HG03469 (cell line): ENCODE measurements at regions not wholly inside any gene's neighbourhood (a gene's known extent, or its start where the extent isn't known, plus 50 kb on each side); places are given as distances from the start of the nearest gene placed in this dataset.
"Not testable (repeated sequence)": the region's sequence is repeated elsewhere in the genome, so short reads cannot be mapped to it uniquely, and the experiment has no call there.

ENCODE experiments used
- ATAC-seq: cut with Tn5 transposase; IDR thresholded peaks from one replicate; pipeline ENCODE4 v1.9.1; 2021; ENCODE audit warnings: mild to moderate bottlenecking, moderate library complexity, moderate number of reproducible peaks; ENCODE audit not compliant: unreplicated experiment

DNA sequence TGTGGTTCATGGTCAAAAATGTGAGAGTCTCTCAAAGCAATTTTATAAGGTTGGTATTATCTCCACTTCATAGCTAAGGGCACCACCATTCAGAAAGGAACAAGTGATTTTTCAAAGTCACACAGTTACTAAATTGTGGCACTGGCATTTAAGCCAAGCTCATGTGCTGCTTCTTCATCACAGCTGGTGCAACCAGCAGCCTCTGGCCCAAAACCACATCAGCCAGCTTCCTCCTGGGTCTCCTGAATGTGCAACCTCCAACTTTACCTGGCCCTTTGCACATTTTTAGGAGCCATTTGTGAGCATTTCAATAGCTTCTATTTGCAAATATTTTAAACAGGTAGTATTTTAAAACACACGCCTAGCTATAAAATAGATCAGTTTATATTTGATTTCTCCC lies 293.7 kb downstream of the BCL11A start:
- ATAC-seq: no peak

DNA sequence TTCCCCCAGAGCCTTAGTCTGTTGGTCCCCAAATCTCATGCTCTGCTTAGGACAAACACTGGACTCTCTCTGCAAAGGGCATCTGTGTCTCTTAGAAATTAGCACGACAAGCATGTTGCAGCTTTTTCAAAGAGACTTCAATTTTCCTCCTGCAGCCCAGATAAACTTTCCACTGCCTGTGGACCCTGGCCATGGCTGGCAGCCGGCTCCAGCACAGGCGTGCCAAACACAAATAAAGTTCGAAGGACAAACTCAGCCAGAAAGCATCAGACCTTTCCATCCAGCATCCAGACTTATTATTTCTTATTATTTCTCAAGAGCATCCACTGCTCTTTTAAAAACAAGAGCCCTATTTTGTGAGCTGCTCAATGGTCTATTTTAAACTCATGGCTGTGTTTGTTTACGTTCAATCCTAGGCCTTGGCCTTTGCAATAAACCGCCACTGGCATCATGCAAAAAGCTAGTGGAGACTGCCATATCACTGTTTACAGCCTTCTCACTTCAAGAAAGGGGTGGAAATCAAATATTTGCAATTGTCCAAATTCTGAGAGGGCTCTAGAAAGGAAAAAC lies 300.8 kb downstream of the BCL11A start:
- no peak for ATAC-seq

DNA sequence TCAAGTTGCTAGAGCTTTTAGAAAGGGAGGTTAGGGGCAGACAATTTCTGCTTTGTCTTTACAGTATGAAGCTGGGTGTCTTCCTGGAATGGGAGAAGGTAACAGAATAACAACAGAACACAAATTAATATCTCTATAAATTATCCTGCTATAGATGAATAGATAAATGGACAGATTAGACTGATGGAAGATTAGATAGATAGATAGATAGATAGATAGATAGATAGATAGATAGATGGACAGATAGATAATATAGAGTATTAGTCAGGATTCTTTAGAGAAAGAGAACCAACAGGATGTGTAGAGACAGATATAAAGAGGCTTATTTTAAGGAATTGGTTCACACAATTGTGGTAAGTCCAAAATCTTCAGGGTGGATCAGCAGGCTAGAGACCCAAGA lies 302.2 kb downstream of the BCL11A start:
- no peak for ATAC-seq

DNA sequence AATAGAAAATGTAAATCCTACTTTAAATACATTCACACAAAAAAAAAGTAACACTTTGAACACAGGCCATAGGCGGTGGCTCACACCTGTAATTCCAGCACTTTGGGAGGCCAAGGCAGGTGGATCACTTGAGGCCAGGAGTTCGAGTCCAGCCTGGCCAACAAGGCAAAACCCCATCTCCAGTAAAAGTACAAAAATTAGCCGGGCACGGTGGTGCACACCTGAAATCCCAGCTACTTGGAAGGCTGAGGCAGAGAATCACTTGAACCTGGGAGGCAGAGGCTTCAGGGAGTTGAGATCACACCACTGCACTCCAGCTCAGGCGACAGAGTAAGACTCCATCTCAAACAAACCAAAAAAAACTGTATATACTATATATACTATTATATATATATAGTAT lies 303.6 kb downstream of the BCL11A start:
- no peak for ATAC-seq

DNA sequence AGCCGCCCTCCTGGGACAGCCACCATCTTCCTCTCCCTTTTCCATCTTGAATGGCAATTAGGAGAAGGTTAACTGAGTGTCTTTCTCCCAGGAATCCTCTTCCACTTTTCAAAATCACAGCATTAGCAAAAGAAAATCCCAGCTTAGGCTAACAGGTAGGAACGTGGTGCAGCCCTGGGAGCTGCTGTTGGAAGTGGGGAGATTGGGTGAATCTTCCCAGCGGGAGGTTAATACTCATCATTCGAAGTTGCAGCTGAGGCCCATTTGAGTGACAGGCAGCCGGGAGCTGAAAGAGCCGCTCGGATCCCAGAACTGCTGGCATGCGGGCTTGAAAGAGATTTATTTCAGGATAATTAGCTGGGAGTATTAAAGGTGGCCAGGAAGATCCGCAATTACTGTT lies 306.0 kb downstream of the BCL11A start:
- no peak for ATAC-seq

DNA sequence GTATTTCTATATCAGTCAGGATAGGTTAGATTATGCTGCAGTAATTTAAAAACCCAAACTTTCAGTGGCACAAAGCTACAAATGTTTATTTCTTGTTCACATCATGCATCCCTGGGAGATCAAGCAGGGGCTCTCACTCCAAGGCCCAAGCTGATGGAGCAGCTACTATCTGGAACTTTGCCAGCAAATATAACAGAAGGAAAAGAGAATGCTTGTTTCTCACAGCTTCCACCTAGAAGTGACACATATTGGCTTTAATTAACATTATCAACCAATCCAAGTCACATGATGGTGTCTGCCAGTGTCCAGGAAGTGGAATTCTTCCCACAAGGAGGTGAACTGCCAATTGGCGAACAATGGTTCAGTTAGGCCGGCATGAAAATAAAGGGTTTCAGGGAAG lies 306.9 kb downstream of the BCL11A start:
- no peak for ATAC-seq

DNA sequence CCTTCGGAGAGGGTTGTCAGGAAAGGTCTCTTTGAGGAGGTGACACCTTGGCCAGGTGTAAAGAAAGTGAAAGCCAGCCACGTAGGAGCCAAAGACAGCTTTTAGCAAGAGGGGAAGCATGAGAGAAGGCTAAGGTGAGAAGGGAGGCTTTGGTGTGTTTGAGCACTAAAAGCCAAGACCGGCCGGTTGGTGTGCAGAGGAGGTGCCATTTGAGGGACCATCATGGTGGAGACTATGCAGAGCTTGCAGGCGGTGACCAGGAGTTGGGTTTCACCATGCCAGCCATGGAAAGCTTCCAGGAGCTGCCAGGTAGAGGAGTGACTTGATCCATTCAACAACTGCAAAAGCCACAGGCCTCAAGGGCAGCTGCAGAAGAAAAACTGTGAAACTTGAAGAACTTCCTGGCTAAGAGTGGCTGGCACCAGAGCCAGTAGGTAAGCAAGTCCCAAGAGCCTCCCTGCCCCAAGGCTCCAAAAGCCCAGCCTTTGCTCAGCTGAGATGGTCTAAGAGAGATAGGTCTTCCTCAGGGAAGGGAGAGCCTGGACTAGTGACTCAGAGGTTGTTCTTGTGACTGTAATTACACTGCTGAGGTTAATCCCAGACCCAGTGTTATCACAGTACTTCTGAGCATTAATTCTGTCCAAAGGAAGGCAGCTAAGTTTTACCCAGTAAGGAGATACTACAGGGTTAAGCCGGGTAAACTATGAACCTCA lies 319.0 kb downstream of the BCL11A start:
- no peak for ATAC-seq

DNA sequence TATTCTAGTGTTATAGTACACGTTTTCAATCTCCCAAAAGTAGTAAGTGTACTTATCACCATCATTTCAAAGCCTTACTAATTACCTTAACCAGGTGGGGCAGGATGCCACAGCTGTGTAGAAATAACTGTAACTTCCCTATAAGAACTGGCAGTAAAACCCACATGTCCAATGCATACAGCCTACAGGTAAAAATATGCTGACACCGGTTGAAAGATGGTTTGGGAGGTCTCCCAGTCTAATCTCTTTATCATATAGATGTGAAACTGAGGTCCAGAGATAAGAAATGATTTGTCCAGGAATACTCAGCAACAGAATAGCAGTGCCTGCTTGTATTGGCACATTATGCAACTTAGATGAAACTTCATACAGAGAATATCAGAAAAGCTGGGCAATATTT lies 322.9 kb downstream of the BCL11A start:
- ATAC-seq: no peak

DNA sequence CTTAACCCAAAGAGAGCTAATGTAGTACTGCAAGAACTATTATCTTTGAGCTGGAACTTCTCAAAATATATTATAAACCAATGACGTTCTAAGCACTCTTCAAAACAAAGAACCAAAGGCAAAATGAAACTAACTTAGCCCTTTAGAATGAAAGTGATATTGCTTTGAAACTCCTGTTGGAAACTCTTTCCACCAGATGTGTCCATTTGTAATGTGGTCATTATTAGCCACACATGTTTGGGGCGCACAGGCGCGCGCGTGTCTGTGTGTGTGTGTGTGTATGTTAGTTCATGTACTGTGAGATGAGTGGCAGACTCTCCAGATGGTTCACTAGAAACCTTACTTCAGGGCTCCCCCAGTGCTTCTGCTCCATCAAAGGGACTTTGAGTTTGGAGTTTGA lies 323.4 kb downstream of the BCL11A start:
- no peak for ATAC-seq

DNA sequence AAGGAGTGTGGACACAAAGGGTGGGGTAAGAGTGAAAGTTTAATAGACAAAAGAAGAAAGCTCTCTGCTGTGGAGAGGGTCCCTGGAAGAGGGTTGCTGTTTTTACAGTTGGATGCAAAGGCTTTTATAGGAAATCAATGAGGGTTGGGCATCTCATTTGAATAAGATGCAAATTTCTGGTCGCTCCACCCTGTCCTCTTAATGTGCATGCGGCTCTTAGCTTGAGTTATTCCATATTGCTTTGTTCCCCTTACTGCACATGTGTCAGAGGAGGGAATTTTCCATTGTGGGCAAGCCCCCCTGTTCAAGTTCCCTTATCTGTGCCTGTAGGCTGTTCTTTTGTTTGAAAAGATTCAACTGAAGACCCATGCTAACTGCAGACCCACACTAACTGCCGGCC lies 326.5 kb downstream of the BCL11A start:
- ATAC-seq: no peak

DNA sequence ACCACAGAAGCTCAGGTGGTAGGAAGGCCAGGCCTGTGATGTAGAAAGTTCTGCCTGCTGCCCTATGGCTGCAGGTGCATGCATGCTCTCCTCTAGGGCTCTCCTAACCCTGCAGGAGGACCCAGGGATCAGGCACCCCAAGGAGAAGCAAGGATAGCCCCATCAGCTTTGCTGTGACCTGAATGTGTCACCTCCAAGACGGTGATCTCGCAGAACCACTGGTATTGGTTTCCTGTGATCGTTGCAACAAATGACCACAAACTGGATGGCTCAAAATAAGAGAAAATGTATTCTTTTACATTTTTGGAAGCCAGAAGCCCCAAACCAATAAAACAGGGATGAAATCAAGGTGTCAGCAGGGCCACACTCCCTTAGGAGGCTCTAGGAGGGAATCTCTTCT lies 327.3 kb downstream of the BCL11A start:
- ATAC-seq: no peak

DNA sequence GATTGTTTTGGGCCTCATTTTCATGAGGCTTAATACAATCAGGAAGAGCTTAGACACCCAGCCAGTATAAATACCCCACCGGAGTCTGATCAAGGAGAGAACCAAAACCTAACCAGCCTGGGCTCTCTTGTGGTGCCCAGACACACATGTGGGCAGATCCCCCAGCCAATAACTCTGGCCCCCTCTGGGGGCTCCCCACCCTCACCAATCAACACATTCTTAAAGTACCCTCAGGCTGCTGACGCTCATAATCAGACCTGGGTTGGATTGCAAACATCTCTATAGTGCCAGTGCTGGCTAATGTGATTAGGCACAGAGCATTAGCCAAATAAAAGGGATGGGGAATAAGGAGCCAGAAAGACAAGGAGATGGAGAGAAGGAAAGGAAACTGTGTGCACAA lies 329.6 kb downstream of the BCL11A start:
- ATAC-seq: no peak

DNA sequence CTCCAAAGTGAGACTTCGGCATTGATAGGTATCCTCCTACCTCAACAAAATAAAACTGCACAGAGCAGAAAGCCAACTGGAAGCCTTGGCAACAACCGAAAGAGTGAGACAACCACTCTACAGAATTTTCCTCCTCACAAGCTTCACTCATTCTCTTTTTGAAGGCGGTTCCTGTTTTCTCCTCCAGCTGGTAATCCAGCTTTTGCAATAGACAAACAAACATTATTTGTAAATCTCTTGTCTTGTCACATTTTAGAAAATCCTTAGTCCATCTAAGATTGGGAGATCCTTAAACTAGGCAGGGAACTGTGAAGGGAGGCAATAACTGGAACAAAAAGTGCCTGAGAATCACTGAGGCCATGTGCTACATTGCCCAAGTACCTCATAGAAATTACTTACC lies 332.4 kb downstream of the BCL11A start:
- ATAC-seq: no peak

DNA sequence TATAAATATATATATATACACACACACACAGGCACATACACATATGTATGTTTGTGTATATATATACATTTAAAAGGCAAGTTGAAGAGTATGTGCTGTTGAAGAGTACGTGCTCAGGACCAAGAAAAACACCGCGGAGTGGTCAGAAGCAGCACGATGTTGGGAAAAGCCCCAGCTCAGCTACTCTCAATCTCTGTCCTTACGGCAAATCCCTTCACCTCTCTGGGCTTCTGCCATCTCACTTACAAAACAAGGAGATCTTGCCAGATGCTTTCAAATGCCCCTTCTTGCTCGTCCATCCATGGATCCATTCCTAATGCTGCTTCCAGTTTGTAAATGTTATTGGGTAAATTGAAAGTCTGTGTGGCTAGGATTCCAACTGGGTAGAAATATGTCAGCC lies 333.9 kb downstream of the BCL11A start:
- ATAC-seq: no peak

DNA sequence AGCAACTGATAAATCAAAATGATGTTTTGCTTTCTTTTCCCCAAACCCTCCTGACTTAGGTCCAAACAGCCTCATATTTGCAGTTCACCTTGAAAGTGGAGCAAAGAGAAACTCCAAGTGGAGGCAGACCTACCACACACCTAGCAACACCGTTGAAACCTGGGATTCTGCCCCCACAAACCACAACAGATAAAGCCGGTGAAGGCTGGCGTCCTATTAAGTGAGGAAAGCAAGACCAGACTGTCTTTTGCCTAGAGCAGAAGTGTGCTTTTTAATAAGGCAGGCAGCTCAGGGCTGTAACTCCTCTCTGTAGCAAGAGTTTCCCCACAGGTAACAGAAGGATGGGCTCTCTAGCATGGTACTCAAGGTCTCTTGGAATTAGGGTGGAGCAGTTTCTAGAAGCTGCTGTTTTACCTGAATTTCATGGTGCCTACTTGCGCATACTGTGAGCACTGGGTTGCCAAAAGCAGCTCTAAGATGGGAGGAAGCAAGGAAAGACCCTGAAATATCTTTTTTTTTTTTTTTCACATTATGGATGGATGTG lies 336.9 kb downstream of the BCL11A start:
- ATAC-seq: no peak

DNA sequence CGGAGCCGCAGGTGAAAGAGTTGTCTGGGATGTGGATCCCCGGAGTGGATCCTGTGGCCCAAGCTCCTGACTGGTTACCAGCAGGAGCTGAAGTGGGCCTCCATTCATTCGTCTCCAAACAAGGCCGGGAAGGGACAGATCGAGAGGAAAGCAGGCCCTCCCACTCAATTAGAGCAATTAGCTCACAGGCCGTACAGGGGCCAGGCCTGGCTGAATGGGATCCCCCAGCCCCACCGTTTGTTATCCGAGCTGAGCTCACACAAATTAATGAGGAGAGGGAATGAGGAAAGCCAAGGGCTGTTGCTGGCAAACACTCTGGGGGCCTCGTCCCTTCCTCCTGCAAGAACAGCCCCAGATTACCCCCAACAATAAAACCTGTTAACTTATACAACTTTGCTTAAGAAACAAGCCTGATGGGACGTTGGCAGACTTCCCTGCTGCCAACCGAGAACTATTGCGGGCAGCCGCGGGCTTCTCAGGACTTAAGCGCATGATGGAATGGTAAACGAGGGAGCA lies 338.0 kb downstream of the BCL11A start:
- ATAC-seq: no peak

DNA sequence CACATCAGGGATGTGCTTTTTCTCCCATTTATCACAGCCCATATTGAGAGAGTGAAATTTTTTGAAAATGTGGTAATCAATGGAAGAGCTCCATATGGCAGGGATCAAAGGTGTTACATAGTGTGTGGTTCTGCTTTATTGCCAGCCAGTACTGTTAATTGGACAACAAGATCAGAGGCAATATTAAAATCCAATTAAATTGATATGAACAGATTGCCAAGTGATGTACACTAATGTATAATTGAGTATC lies 338.9 kb downstream of the BCL11A start:
- no peak for ATAC-seq

DNA sequence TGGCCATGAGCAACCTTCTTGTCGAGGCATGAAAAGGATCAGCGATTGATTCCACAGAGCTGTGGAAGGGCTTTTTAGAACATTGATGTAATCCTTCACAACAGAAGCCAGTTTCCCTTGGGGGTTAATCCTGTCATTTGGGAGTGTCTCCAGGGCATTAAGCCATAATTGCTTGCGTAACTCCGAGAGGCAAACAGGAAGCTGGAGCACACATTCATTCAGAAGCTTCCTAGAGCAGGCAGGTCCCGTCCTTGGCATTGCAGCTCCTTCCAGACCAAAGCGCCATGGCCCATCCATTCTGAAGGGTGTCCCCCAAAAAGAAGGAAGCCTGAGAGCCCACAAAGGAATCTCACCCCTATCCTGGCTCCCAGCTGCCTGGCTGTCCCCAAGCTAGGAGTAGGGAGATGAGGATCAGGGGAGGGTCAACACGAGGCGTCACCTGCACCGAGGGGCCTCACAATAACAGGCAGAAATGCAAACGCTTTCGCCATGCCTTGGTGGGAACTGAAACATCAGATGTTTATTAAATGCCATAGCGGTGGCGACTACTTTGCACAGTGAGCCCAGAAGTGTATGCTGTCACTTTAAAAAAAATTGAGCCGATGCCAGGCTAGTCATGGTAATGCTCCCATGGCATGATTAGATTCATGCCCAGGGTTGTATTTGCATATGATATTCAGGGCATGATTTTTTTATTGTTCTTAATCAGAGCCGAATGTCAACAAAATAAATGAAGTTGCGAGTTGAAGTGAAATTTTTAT lies 339.4 kb downstream of the BCL11A start:
- no peak for ATAC-seq

DNA sequence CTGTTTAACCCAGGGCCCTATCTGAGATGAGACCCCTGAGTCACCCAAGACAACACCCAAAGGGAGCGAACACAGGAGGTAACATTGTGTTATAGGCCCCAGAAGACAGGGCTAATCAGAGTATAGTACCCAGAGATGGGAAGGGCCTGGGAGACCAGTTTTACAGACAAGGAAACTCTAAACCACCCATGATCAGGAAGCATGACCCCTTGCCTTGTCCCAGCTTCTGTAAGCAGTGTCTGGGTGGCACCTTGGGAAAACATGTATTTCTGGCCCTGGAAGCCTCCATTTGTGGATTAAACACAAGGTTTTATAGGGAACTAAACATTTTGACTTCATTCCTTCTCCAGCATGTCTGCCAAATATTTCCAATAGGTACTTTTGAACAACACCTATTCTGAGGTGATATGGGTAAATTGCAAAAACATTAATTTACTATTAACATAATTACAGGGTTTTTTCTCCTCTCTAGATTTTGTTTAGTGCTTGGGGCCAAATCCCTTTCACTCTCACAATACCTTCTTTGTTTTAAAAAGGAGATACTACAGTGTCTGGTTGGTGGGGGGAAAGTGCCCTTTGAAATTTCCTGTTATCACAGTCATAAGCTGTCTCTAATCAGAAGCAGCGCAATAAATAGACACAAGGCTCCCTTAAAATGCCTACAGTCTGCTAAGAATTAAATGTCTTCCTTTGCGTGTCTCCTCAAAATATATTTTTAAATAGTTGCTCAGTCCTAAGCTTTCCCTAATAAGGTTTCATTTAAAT lies 341.1 kb downstream of the BCL11A start:
- ATAC-seq: no peak

DNA sequence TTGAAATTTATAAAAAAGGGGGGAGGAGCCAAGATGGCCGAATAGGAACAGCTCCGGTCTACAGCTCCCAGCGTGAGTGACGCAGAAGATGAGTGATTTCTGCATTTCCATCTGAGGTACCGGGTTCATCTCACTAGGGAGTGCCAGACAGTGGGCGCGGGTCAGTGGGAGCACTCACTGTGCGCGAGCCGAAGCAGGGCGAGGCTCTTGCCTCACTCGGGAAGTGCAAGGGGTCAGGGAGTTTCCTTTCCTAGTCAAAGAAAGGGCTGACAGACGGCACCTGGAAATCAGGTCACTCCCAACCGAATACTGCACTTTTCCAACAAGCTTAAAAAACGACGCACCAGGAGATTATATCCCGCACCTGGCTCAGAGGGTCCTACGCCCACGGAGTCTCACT lies 364.4 kb downstream of the BCL11A start:
- not testable (repeated sequence) for ATAC-seq

DNA sequence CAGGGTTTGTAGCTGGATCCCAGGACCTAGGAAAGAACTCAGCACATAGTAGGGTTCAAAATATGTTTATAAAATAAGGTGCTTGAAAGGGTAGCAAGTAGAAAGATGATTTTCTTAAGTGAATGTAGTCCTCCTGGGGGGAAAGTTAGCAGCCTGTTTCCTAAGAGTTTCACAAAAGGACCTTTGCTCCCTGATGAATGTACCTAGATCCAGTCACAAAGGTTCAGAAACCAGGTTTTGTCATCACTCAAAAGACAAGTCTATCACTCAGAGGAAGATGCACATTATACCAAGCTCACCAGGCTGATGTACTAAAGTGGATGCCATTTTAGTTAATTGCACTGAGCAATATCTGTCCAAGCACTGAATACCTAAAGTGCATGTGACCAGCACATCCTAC lies 378.2 kb downstream of the BCL11A start:
- no peak for ATAC-seq
